Transverse colon (tissue), 4 donors: ENCODE measurements at regions not wholly inside any gene's neighbourhood (a gene's known extent, or its start where the extent isn't known, plus 50 kb on each side); places are given as distances from the start of the nearest gene placed in this dataset.

Experiments
- DNase-seq: peaks from one replicate; pipeline ENCODE4 v3.0.0-alpha.2; 2019
- H3K27ac ChIP-seq, 4 donors: fragments of 200-600 bp; sonication (generic); 2 replicates each; pipeline ENCODE4 v1.5.1; 2016 to 2018; ENCODE audit warnings: inconsistent platforms in 4 of 4
- H3K27me3 ChIP-seq: fragments of 200-600 bp; sonication (generic); 2 replicates; pipeline ENCODE4 v1.5.1; 2017; ENCODE audit warnings: inconsistent platforms
- H3K36me3 ChIP-seq, 4 donors: fragments of 200-600 bp; sonication (generic); 2 replicates each; pipeline ENCODE4 v1.5.1; 2017 to 2019; ENCODE audit warnings: inconsistent platforms in 4 of 4
- H3K4me1 ChIP-seq, 4 donors: fragments of 200-600 bp; sonication (generic); 2 replicates each; pipeline ENCODE4 v1.5.1; 2017 to 2020; ENCODE audit warnings: inconsistent platforms in 4 of 4
- H3K4me3 ChIP-seq, 4 donors: fragments of 200-600 bp; sonication (generic); 1 replicate in 1 of 4; 2 replicates in 3 of 4; pipeline versions ENCODE4 v1.5.1 to v1.6.1; 2017 to 2019; ENCODE audit warnings: inconsistent platforms in 4 of 4
- H3K9me3 ChIP-seq, 2 donors: fragments of 200-600 bp; sonication (generic); 2 replicates each; pipeline ENCODE4 v1.5.1; 2017 to 2019; ENCODE audit warnings: inconsistent platforms in 2 of 2
- EP300 ChIP-seq: sonication (generic); formaldehyde crosslinking; IDR thresholded peaks from one replicate; pipeline ENCODE4 v1.6.1; 2017; ENCODE audit warnings: antibody characterized with exemption, low read depth
- POLR2A ChIP-seq: fragments of 450-650 bp; IDR thresholded peaks from one replicate; pipeline ENCODE4 v1.6.1; 2016; ENCODE audit warnings: antibody characterized with exemption, mild to moderate bottlenecking, moderate library complexity
- POLR2AphosphoS5 ChIP-seq, 3 donors: sonication (generic); formaldehyde crosslinking; IDR thresholded peaks; one replicate each; pipeline ENCODE4 v1.6.1; 2016; ENCODE audit warnings: antibody characterized with exemption in 3 of 3
- WGBS, 2 donors: methylation state at CpG; one replicate each; pipeline ENCODE4 v1.1.5; 2018; ENCODE audit warnings: low coverage in 1 of 2; 5-methylcytosine and 5-hydroxymethylcytosine counted together
- in situ Hi-C, 4 donors: fragments of 200-750 bp; cut with MboI; loops; one replicate each; pipeline versions ENCODE4 v1.15.0 to v1.15.1; 2017; ENCODE audit warnings: low sequenced_read_pairs in 3 of 4, low pct_ligation_motif_present in 1 of 4, low pct_unique_long_range_greater_than_20kb in 1 of 4
- intact Hi-C: fragments of 100-400 bp; cut with DNase I; formaldehyde crosslinking; loops from one replicate; pipeline ENCODE4 v1.15.1; 2023; ENCODE audit warnings: low total_unique reads
- TF ChIP-seq, protein P1 (sequence below), 5 experiments: fragments of 200-600 bp in 3 of 5; fragments of 450-650 bp in 2 of 5; sonication (generic) in 3 of 5; IDR thresholded peaks; 1 replicate in 2 of 5; 2 replicates in 3 of 5; pipeline ENCODE4 v1.5.1; 2016 to 2017; ENCODE audit warnings: antibody characterized with exemption in 5 of 5, inconsistent platforms in 3 of 5, mild to moderate bottlenecking in 2 of 5, moderate library complexity in 1 of 5

DNA sequence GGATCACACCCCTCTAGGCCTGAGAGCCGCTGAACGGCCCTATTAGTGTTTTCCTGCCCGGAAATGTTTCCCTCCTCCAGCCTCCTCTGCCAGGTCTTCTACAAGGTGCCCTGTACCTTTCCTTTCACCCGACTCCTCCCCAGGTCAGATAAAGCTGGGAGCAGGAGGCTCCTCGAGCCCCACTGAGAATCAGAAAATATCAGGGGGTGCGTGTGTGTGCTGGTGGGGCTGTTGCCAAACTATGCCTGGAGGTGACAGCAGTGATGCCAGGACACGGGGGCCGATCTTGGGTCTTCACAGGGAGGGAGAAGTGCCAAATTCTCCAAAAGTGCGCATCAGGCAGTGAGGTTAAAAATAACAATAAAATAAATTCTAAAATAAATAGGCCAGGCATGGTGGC lies 222.8 kb upstream of the RREB1 start:
- in situ Hi-C loops (no loop called here), intact Hi-C loops (no loop called here)
- Histone ChIP-seq H3K9me3 (no peaks in the 10 kb centered on the region), H3K4me3 (no peak overlapping the region), H3K4me1 (peaks cover 0 to 11% (median 4%) of the 10 kb centered on the region in 4 donors), H3K27me3 (no peaks in the 10 kb centered on the region), H3K27ac (no peak overlapping the region), H3K36me3 (no peaks in the 10 kb centered on the region)
- TF ChIP-seq POLR2A (no peak), EP300 (no peak), POLR2AphosphoS5 (IDR thresholded peaks at IDR 0.05) (no peak)
- TF ChIP-seq, protein P1, sequence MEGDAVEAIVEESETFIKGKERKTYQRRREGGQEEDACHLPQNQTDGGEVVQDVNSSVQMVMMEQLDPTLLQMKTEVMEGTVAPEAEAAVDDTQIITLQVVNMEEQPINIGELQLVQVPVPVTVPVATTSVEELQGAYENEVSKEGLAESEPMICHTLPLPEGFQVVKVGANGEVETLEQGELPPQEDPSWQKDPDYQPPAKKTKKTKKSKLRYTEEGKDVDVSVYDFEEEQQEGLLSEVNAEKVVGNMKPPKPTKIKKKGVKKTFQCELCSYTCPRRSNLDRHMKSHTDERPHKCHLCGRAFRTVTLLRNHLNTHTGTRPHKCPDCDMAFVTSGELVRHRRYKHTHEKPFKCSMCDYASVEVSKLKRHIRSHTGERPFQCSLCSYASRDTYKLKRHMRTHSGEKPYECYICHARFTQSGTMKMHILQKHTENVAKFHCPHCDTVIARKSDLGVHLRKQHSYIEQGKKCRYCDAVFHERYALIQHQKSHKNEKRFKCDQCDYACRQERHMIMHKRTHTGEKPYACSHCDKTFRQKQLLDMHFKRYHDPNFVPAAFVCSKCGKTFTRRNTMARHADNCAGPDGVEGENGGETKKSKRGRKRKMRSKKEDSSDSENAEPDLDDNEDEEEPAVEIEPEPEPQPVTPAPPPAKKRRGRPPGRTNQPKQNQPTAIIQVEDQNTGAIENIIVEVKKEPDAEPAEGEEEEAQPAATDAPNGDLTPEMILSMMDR (IDR thresholded peaks at IDR 0.05), result no peak
- DNase-seq, result no peak
- WGBS, 2 donors, result 90 to 100% methylated on average over 1 to 9 of the region's 9 CpGs

DNA sequence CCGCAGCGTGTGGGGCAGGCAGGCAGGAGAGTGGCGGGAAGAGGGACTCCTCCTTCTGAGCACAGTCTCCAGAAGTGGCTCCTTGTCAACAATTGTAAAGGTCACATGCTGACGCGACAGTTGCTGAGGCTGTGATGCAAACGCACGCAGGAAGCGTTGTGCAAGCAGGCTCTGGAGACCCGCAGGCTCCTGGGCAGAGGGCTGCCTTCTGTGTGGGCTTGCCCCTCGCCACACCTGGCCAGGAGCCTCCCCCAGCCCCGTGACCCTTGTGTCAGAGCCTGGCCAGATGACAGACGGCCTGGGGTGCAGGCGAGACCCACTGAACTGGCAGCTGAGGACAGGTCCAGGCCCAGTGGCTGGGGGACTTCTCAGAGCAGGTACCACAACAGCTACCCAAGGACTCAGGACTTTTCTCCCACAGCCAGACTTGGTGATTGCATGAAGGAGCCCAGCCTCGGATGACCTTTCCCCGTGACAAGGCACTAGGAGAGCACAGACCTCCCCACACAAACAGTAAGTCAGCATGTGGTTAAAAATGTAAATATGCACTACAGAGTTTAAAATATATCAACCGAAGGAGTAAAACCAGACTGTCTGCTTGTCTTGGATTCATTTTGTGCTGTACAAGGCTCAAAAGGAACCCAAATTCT lies 222.1 kb upstream of the RREB1 start:
- Histone ChIP-seq H3K9me3 (no peaks in the 10 kb centered on the region), H3K4me3 (no peak overlapping the region), H3K36me3 (no peaks in the 10 kb centered on the region), H3K27ac (peak overlapping the region in 3 of 4 donors; percentile 22 to 51 (median 26)), H3K4me1 (peaks cover 2 to 17% (median 11%) of the 10 kb centered on the region in 4 donors), H3K27me3 (no peaks in the 10 kb centered on the region)
- intact Hi-C loops, result no loop called here
- TF ChIP-seq, protein P1 (IDR thresholded peaks at IDR 0.05), result no peak
- TF ChIP-seq POLR2A (no peak), EP300 (no peak), POLR2AphosphoS5 (IDR thresholded peaks at IDR 0.05) (no peak)
- in situ Hi-C loops, result no loop called here
- 62 to 67% methylated on average over 4 to 16 of the region's 16 CpGs for WGBS, 2 donors
- DNase-seq, result peak; percentile 28

DNA sequence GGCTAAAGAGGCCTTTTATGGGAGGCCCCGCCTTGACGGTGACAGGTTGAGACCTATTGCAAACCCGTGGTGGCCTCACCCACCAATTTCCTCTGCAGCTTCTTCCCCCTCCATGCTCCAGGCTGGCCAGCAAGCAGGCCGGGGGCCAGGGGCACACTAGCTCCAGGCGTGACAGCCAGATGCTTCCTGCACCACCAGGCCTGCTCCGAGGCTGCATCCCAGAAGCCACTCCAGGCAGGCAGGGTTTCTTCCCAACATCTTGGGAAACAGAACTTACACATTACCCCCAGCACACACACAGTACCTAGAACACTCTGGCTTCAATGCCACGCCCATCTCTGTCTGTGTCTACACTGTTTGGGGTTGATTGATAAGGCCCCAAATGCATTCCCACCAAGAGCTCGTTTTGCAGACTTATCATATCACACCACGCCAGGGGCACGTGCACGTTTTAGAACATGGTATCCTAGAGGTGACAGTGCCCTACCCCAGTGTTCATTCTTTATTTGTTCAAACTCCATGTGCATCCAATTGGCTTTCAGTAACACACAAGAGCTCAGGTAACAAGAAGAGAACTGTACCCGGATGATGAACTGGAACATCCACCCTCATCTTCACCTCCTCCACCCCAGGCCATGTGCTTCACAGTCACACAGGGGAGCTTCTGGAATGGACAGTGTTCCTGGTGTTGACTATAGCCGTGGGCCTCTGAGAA lies 221.4 kb upstream of the RREB1 start:
- Histone ChIP-seq H3K36me3 (no peaks in the 10 kb centered on the region), H3K9me3 (no peaks in the 10 kb centered on the region), H3K4me1 (peaks cover 4 to 20% (median 16%) of the 10 kb centered on the region in 4 donors), H3K27ac (peak overlapping the region in 2 of 4 donors; percentile 22 to 51), H3K4me3 (no peak overlapping the region), H3K27me3 (no peaks in the 10 kb centered on the region)
- TF ChIP-seq EP300, result no peak
- TF ChIP-seq POLR2AphosphoS5 (IDR thresholded peaks at IDR 0.05), result no peak
- TF ChIP-seq POLR2A, result no peak
- TF ChIP-seq, protein P1 (IDR thresholded peaks at IDR 0.05), result no peak
- in situ Hi-C loops, result no loop called here
- peak; percentile 25 for DNase-seq
- intact Hi-C loops, result no loop called here
- WGBS, 2 donors, result 69 to 79% methylated on average over 5 to 13 of the region's 13 CpGs

DNA sequence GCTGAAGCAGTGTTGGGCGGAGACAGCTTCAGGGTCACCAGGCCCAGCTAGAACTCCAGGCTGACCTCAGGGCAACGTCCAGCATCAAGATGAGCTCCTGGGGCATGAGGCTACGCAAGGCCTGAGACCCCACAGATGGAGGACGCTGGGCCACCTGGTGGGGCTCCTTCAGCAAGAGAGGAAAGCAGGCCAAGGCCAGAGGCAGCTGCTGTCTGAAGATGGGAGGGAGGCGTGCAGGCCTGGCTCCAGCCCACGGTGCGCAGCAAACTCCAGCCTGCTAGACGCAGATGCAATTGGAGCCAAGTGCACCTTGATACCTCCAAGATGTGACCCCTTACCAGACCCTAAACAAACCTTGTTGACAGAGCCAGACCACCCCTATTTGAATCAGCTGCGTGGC lies 220.9 kb upstream of the RREB1 start:
- peaks cover 4 to 23% (median 18%) of the 10 kb centered on the region in 4 donors for H3K4me1 ChIP-seq
- H3K36me3 ChIP-seq, result no peaks in the 10 kb centered on the region
- no peak overlapping the region for H3K27ac ChIP-seq
- TF ChIP-seq POLR2A (no peak), POLR2AphosphoS5 (IDR thresholded peaks at IDR 0.05) (no peak), EP300 (no peak)
- TF ChIP-seq, protein P1 (IDR thresholded peaks at IDR 0.05), result no peak
- no peak for DNase-seq
- no peak overlapping the region for H3K4me3 ChIP-seq
- WGBS, 2 donors, result 96% methylated on average over 7 of the region's 9 CpGs; no CpG with 5 or more reads in 1 of the 2 donors
- in situ Hi-C loops, result no loop called here
- H3K27me3 ChIP-seq, result no peaks in the 10 kb centered on the region
- no peaks in the 10 kb centered on the region for H3K9me3 ChIP-seq
- intact Hi-C loops, result no loop called here
